ENCODE measurements at regions not wholly inside any gene's neighbourhood (a gene's known extent, or its start where the extent isn't known, plus 50 kb on each side); places are given as distances from the start of the nearest gene placed in this dataset.
"Not testable (repeated sequence)": the region's sequence is repeated elsewhere in the genome, so short reads cannot be mapped to it uniquely, and the experiment has no call there.

- no peak for DNase-seq
These were observed 98.1 kb downstream of the NEDD1 start for GRCh38 chr12:97005174-97005573.

GRCh38 chr12:97005646-97006045 lies 98.6 kb downstream of the NEDD1 start:
- DNase-seq: no peak

- no peak for DNase-seq
These were observed 99.5 kb downstream of the NEDD1 start for GRCh38 chr12:97006585-97006984.

- no peak for DNase-seq
These were observed 109.1 kb downstream of the NEDD1 start for GRCh38 chr12:97016163-97016562.

- no peak for DNase-seq
These were observed 110.2 kb downstream of the NEDD1 start for GRCh38 chr12:97017213-97017612.

- no peak for DNase-seq
These were observed 115.6 kb downstream of the NEDD1 start for GRCh38 chr12:97022536-97023230.

- no peak for DNase-seq
These were observed 117.3 kb downstream of the NEDD1 start for GRCh38 chr12:97024393-97024792.

GRCh38 chr12:97026901-97027300 lies 119.8 kb downstream of the NEDD1 start:
- DNase-seq: no peak

- DNase-seq: no peak
These were observed 120.4 kb downstream of the NEDD1 start for GRCh38 chr12:97027482-97027881.

- no peak for DNase-seq
These were observed 131.1 kb downstream of the NEDD1 start for GRCh38 chr12:97038131-97038530.

- DNase-seq: no peak
These were observed 131.8 kb downstream of the NEDD1 start for GRCh38 chr12:97038834-97039233.

GRCh38 chr12:97046901-97047300 lies 139.8 kb downstream of the NEDD1 start:
- DNase-seq: no peak

- no peak for DNase-seq
These were observed 140.3 kb downstream of the NEDD1 start for GRCh38 chr12:97047361-97047760.

- DNase-seq: no peak
These were observed 141.5 kb downstream of the NEDD1 start for GRCh38 chr12:97048421-97049035.

GRCh38 chr12:97050509-97050908 lies 143.5 kb downstream of the NEDD1 start:
- no peak for DNase-seq

- DNase-seq: no peak
These were observed 144.3 kb downstream of the NEDD1 start for GRCh38 chr12:97051341-97051740.

GRCh38 chr12:97061171-97061570 lies 154.1 kb downstream of the NEDD1 start:
- DNase-seq: no peak

- DNase-seq: no peak
These were observed 156.4 kb downstream of the NEDD1 start for GRCh38 chr12:97063292-97063935.

- DNase-seq: no peak
These were observed 168.3 kb downstream of the NEDD1 start for GRCh38 chr12:97075161-97075933.

- DNase-seq: no peak
These were observed 169.0 kb downstream of the NEDD1 start for GRCh38 chr12:97075934-97076630.

GRCh38 chr12:97076912-97077311 lies 169.9 kb downstream of the NEDD1 start:
- not testable (repeated sequence) for DNase-seq

- DNase-seq: no peak
These were observed 175.0 kb downstream of the NEDD1 start for GRCh38 chr12:97082029-97082428.

- no peak for DNase-seq
These were observed 186.2 kb downstream of the NEDD1 start for GRCh38 chr12:97093187-97093683.
